ENCODE measurements at regions not wholly inside any gene's neighbourhood (a gene's known extent, or its start where the extent isn't known, plus 50 kb on each side); places are given as distances from the start of the nearest gene placed in this dataset.
A peak's percentile ranks its signal among the peaks of the same experiment; 100 is the strongest.

GRCh38 chr19:46911456-46911855, 50.7 kb downstream of the ARHGAP35 start:
- DNase-seq (ENCODE audit: low spot score): no peak

- DNase-seq (ENCODE audit: low spot score): no peak
Measured at GRCh38 chr19:46913198-46913851, 52.5 kb downstream of the ARHGAP35 start.

- DNase-seq (ENCODE audit: low spot score): no peak
Measured at GRCh38 chr19:46913852-46914430, 53.1 kb downstream of the ARHGAP35 start.

GRCh38 chr19:46915386-46915785, 54.6 kb downstream of the ARHGAP35 start:
- no peak for DNase-seq (ENCODE audit: low spot score)

GRCh38 chr19:46917002-46917401, 56.2 kb downstream of the ARHGAP35 start:
- no peak for DNase-seq (ENCODE audit: low spot score)

- DNase-seq (ENCODE audit: low spot score): peak; percentile 53
Measured at GRCh38 chr19:46919324-46919723, 58.5 kb downstream of the ARHGAP35 start.

GRCh38 chr19:46920362-46920761, 59.6 kb downstream of the ARHGAP35 start:
- DNase-seq (ENCODE audit: low spot score): no peak

- DNase-seq (ENCODE audit: low spot score): no peak
Measured at GRCh38 chr19:46921071-46921470, 60.3 kb downstream of the ARHGAP35 start.

GRCh38 chr19:46922465-46922864, 61.7 kb downstream of the ARHGAP35 start:
- DNase-seq (ENCODE audit: low spot score): no peak

- no peak for DNase-seq (ENCODE audit: low spot score)
Measured at GRCh38 chr19:46924874-46925547, 64.2 kb downstream of the ARHGAP35 start.

- peak; percentile 8 for DNase-seq (ENCODE audit: low spot score)
Measured at GRCh38 chr19:46925548-46925950, 64.8 kb downstream of the ARHGAP35 start.

- DNase-seq (ENCODE audit: low spot score): no peak
Measured at GRCh38 chr19:46926170-46927071, 65.6 kb downstream of the ARHGAP35 start.

GRCh38 chr19:46927106-46927505, 66.3 kb downstream of the ARHGAP35 start:
- DNase-seq (ENCODE audit: low spot score): no peak

GRCh38 chr19:46927893-46928292, 67.1 kb downstream of the ARHGAP35 start:
- no peak for DNase-seq (ENCODE audit: low spot score)

- DNase-seq (ENCODE audit: low spot score): no peak
Measured at GRCh38 chr19:46928951-46929350, 68.2 kb downstream of the ARHGAP35 start.

- no peak for DNase-seq (ENCODE audit: low spot score)
Measured at GRCh38 chr19:46931202-46931601, 70.4 kb downstream of the ARHGAP35 start.

GRCh38 chr19:46932346-46932745, 71.5 kb downstream of the ARHGAP35 start:
- peak; percentile 74 for DNase-seq (ENCODE audit: low spot score)

- DNase-seq (ENCODE audit: low spot score): no peak
Measured at GRCh38 chr19:46935066-46935663, 74.4 kb downstream of the ARHGAP35 start.

GRCh38 chr19:46943150-46943946, 76.3 kb upstream of the NPAS1 start:
- DNase-seq (ENCODE audit: low spot score): no peak

GRCh38 chr19:46944123-46944748, 75.4 kb upstream of the NPAS1 start:
- DNase-seq (ENCODE audit: low spot score): no peak
